Neural cell (in vitro differentiated cells): ENCODE measurements at regions not wholly inside any gene's neighbourhood (a gene's known extent, or its start where the extent isn't known, plus 50 kb on each side); places are given as distances from the start of the nearest gene placed in this dataset.

Experiments used
- H2AFZ ChIP-seq: fragments of 200-600, 300-800 bp; sonication (generic), shearing (Covaris generic); 2 replicates; pipeline ENCODE4 v1.6.0; 2014; ENCODE audit warnings: low read depth, mild to moderate bottlenecking, antibody characterized with exemption, low read length, moderate library complexity
- H3F3A ChIP-seq: fragments of 200-600 bp; shearing (Covaris generic); 2 replicates; pipeline ENCODE4 v1.6.1; 2016; ENCODE audit warnings: mild to moderate bottlenecking, moderate library complexity, mixed read lengths, antibody characterized with exemption, low read length; ENCODE audit not compliant: insufficient read depth, poor library complexity, severe bottlenecking
- H3K27ac ChIP-seq: fragments of 200-600, 300-800 bp; sonication (generic), shearing (Covaris generic); 2 replicates; pipeline ENCODE4 v1.5.1; 2014; ENCODE audit warnings: mild to moderate bottlenecking, low read length, moderate library complexity
- H3K27me3 ChIP-seq: fragments of 300-800, 200-600 bp; sonication (generic), shearing (Covaris generic); 2 replicates; pipeline ENCODE4 v1.6.0; 2014; ENCODE audit warnings: mild to moderate bottlenecking, low read depth, low read length, moderate library complexity; ENCODE audit not compliant: insufficient read depth
- H3K36me3 ChIP-seq: fragments of 300-800, 200-600 bp; sonication (generic), shearing (Covaris generic); 2 replicates; pipeline ENCODE4 v1.5.1; 2014; ENCODE audit warnings: mild to moderate bottlenecking, antibody characterized with exemption, low read length, moderate library complexity; ENCODE audit not compliant: insufficient read depth
- H3K4me2 ChIP-seq: fragments of 300-800, 200-600 bp; sonication (generic), shearing (Covaris generic); 2 replicates; pipeline ENCODE4 v1.6.0; 2014; ENCODE audit warnings: mild to moderate bottlenecking, low read length
- H3K4me3 ChIP-seq: fragments of 300-800, 200-600 bp; sonication (generic), shearing (Covaris generic); 2 replicates; pipeline ENCODE4 v1.5.1; 2014; ENCODE audit warnings: mild to moderate bottlenecking, low read length, moderate library complexity
- H3K79me2 ChIP-seq: fragments of 200-600 bp; shearing (Covaris generic); replicated peaks from 2 replicates; pipeline ENCODE4 v1.6.0; 2014; ENCODE audit warnings: mild to moderate bottlenecking, low read length, moderate library complexity; ENCODE audit not compliant: insufficient read depth
- H3K9ac ChIP-seq: fragments of 300-800, 200-600 bp; sonication (generic), shearing (Covaris generic); 2 replicates; pipeline ENCODE4 v1.6.1; 2016; ENCODE audit warnings: mild to moderate bottlenecking, low read length, mixed read lengths
- H3K9me2 ChIP-seq: fragments of 200-600 bp; shearing (Covaris generic); 2 replicates; pipeline ENCODE4 v1.6.1; 2016; ENCODE audit warnings: mild to moderate bottlenecking, low read length, mixed read lengths; ENCODE audit not compliant: insufficient read depth
- H3K9me3 ChIP-seq: fragments of 200-600, 300-800 bp; sonication (generic), shearing (Covaris generic); 2 replicates; pipeline ENCODE4 v1.6.1; 2016; ENCODE audit warnings: mild to moderate bottlenecking, mixed run types, low read length, moderate library complexity, mixed read lengths
- H4K20me1 ChIP-seq: fragments of 200-600 bp; shearing (Covaris generic); 2 replicates; pipeline ENCODE4 v1.6.1; 2016; ENCODE audit warnings: mild to moderate bottlenecking, mixed run types; ENCODE audit not compliant: insufficient read depth
- CTCF ChIP-seq: fragments of 450-650 bp; IDR thresholded peaks from 2 replicates; pipeline ENCODE4 v1.5.1; 2014; ENCODE audit warnings: antibody characterized with exemption, mild to moderate bottlenecking, moderate library complexity; ENCODE audit not compliant: poor library complexity, severe bottlenecking
- EP300 ChIP-seq: fragments of 450-650 bp; conservative IDR thresholded peaks from 2 replicates; pipeline ENCODE4 v1.6.1; 2014; ENCODE audit warnings: antibody characterized with exemption, mild to moderate bottlenecking, moderate library complexity; ENCODE audit not compliant: poor library complexity, severe bottlenecking
- EZH2 ChIP-seq: fragments of 200-600, 300-800 bp; shearing (Covaris generic), sonication (generic); IDR thresholded peaks from 2 replicates; pipeline ENCODE4 v1.6.1; 2014; ENCODE audit warnings: antibody characterized with exemption, low read length, borderline replicate concordance, mild to moderate bottlenecking; ENCODE audit not compliant: insufficient read depth, poor library complexity, severe bottlenecking
- MXI1 ChIP-seq: fragments of 450-650 bp; conservative IDR thresholded peaks from 2 replicates; pipeline ENCODE4 v1.6.1; 2014; ENCODE audit warnings: antibody characterized with exemption, mild to moderate bottlenecking; ENCODE audit not compliant: poor library complexity, severe bottlenecking
- POLR2AphosphoS5 ChIP-seq: IDR thresholded peaks from 2 replicates; pipeline ENCODE4 v1.6.1; 2012
- RAD21 ChIP-seq: fragments of 450-650 bp; conservative IDR thresholded peaks from 2 replicates; pipeline ENCODE4 v1.6.1; 2014; ENCODE audit warnings: antibody characterized with exemption, mild to moderate bottlenecking, moderate library complexity
- REST ChIP-seq: IDR thresholded peaks from 2 replicates; pipeline ENCODE4 v1.6.1; 2012; ENCODE audit warnings: borderline replicate concordance
- SMC3 ChIP-seq: fragments of 450-650 bp; conservative IDR thresholded peaks from 2 replicates; pipeline ENCODE4 v1.6.1; 2014; ENCODE audit warnings: antibody characterized with exemption, mild to moderate bottlenecking, moderate library complexity; ENCODE audit not compliant: poor library complexity
- TAF1 ChIP-seq: IDR thresholded peaks from 2 replicates; pipeline ENCODE4 v1.6.1; 2012; ENCODE audit warnings: low read depth

- no peaks in the 10 kb centered on the region for H3K79me2 ChIP-seq
- no peak overlapping the region for H3K4me2 ChIP-seq
- H3K27ac ChIP-seq = no peak overlapping the region
- H3K4me3 ChIP-seq = no peak overlapping the region
- no peaks in the 10 kb centered on the region for H4K20me1 ChIP-seq
- no peak overlapping the region for H2AFZ ChIP-seq
- no peaks in the 10 kb centered on the region for H3K27me3 ChIP-seq
- no peaks in the 10 kb centered on the region for H3F3A ChIP-seq
- H3K9me2 ChIP-seq = no peaks in the 10 kb centered on the region
- no peak overlapping the region for H3K9ac ChIP-seq
- H3K9me3 ChIP-seq = no peaks in the 10 kb centered on the region
- no peaks in the 10 kb centered on the region for H3K36me3 ChIP-seq
- TF ChIP-seq CTCF (no peak), EZH2 (no peak)
These were observed 360.2 kb upstream of the GRIA1 start for GRCh38 chr5:153130296-153130695.

- Histone ChIP-seq H3F3A (no peaks in the 10 kb centered on the region), H3K27ac (no peak overlapping the region), H3K27me3 (no peaks in the 10 kb centered on the region), H3K4me2 (no peak overlapping the region), H3K36me3 (no peaks in the 10 kb centered on the region), H4K20me1 (no peaks in the 10 kb centered on the region), H3K9me2 (no peaks in the 10 kb centered on the region), H3K79me2 (no peaks in the 10 kb centered on the region), H3K4me3 (no peak overlapping the region), H3K9me3 (no peaks in the 10 kb centered on the region), H2AFZ (no peak overlapping the region), H3K9ac (no peak overlapping the region)
- TF ChIP-seq MXI1 (no peak), RAD21 (no peak)
These were observed 355.1 kb upstream of the GRIA1 start for GRCh38 chr5:153135411-153135810.

GRCh38 chr5:153136910-153137614, 353.4 kb upstream of the GRIA1 start:
- Histone ChIP-seq H3K79me2 (no peaks in the 10 kb centered on the region), H3K4me2 (no peak overlapping the region), H2AFZ (no peak overlapping the region), H3K9ac (no peak overlapping the region), H3K27me3 (no peaks in the 10 kb centered on the region), H4K20me1 (no peaks in the 10 kb centered on the region), H3K9me2 (no peaks in the 10 kb centered on the region), H3K36me3 (no peaks in the 10 kb centered on the region), H3K27ac (no peak overlapping the region), H3F3A (no peaks in the 10 kb centered on the region), H3K9me3 (no peaks in the 10 kb centered on the region), H3K4me3 (peak overlapping the region; percentile 22)
- TF ChIP-seq POLR2AphosphoS5 (no peak), RAD21 (no peak), REST (no peak), TAF1 (no peak), EP300 (no peak), EZH2 (no peak), CTCF (no peak), SMC3 (no peak), MXI1 (no peak)
